Nephron (organoid): ENCODE measurements at regions not wholly inside any gene's neighbourhood (a gene's known extent, or its start where the extent isn't known, plus 50 kb on each side); places are given as distances from the start of the nearest gene placed in this dataset.
A peak's percentile ranks its signal among the peaks of the same experiment; 100 is the strongest.

Experiments used
- H3K27ac Mint-ChIP-seq, 3 experiments: 2 replicates each; pipeline ENCODE4 v1.8.0; 2020; ENCODE audit warnings: mixed read lengths in 3 of 3, mild to moderate bottlenecking in 2 of 3, moderate library complexity in 1 of 3
- H3K27me3 Mint-ChIP-seq: 2 replicates; pipeline ENCODE4 v1.8.0; 2021; ENCODE audit warnings: low read depth, mild to moderate bottlenecking, moderate library complexity, mixed read lengths
- H3K36me3 Mint-ChIP-seq: 2 replicates; pipeline ENCODE4 v1.8.0; 2020; ENCODE audit warnings: low read depth, mixed read lengths
- H3K4me1 Mint-ChIP-seq: 2 replicates; pipeline ENCODE4 v1.8.0; 2020; ENCODE audit warnings: mixed read lengths
- H3K4me3 Mint-ChIP-seq, 3 experiments: 2 replicates each; pipeline ENCODE4 v1.8.0; 2020; ENCODE audit warnings: mild to moderate bottlenecking in 3 of 3, mixed read lengths in 3 of 3, moderate library complexity in 2 of 3
- H3K9me3 Mint-ChIP-seq: 2 replicates; pipeline ENCODE4 v1.8.0; 2020; ENCODE audit warnings: mixed read lengths
- TF ChIP-seq, protein P1 (sequence below), 3 experiments: fragments of 200-600 bp; sonication (generic); IDR thresholded peaks; one replicate each; pipeline ENCODE4 v1.5.0; 2021; ENCODE audit warnings: antibody characterized with exemption in 3 of 3; ENCODE audit not compliant: unreplicated experiment in 3 of 3

DNA sequence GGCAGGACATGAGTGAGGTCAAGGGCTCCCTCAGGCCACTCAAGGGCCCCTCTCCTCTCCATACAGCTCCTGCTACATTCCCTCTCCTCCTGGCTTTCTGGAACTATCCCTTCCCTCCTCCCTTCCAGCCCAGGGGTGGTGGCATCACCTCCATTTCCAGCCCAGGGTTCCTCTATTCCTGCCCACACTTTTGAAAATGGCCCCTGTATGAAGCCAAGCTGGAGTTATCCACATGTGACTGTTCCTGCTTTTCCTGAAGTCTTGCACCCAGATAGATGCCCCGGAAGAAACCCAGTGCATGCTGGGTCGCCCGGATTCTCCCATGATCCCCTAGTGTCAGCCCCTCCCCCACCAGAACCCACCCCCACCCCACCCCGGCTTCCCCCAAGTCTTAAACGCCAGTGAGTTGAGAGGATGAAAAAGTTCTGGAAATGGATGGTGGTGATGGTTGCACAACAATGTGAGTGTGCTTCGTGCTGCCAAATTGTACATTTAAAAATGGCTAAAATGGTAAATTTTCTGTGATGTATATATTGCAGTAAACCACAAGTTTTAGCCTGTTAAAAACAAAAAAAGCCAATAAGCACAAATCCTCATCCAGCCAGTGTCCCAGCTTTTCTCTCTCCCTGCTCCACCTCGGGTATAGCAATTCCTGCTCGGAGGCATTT, 136.9 kb downstream of the SCARB1 start:
- peaks cover 32% of the 10 kb centered on the region for H3K4me1 Mint-ChIP-seq
- TF ChIP-seq, protein P1, sequence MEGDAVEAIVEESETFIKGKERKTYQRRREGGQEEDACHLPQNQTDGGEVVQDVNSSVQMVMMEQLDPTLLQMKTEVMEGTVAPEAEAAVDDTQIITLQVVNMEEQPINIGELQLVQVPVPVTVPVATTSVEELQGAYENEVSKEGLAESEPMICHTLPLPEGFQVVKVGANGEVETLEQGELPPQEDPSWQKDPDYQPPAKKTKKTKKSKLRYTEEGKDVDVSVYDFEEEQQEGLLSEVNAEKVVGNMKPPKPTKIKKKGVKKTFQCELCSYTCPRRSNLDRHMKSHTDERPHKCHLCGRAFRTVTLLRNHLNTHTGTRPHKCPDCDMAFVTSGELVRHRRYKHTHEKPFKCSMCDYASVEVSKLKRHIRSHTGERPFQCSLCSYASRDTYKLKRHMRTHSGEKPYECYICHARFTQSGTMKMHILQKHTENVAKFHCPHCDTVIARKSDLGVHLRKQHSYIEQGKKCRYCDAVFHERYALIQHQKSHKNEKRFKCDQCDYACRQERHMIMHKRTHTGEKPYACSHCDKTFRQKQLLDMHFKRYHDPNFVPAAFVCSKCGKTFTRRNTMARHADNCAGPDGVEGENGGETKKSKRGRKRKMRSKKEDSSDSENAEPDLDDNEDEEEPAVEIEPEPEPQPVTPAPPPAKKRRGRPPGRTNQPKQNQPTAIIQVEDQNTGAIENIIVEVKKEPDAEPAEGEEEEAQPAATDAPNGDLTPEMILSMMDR (IDR thresholded peaks at IDR 0.05; ENCODE audit: unreplicated experiment in 3 of 3), result no peak

DNA sequence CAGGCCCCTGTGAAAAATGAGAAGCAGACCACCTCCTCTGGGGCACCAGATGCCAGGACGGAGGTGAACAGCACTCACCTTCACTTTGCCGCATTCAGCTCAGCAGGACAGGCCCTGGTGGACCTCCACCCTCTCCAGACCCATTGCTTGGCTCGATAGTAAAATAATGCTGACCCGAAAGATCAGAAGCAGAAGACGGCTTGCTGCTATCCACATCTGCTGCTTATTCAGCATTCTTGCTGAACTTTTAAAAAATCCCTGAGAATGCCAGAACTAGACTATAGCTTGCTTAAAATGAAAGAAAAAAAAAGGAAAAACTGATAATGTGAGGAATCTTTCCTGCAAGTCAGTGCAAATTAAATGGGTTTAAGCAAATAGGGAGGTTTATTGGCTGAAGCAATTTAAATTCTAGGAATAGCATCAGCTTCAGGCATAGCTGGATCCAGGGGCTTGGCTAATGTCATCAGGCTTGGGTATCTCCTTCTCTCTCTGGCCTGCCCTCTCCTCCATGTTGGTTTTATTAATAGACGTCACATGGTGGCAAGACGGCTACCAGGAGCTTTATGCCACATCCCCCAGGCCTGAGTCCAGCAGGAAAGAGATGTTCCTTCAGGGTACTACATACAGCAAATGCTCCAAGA, 137.9 kb downstream of the SCARB1 start:
- TF ChIP-seq, protein P1 (IDR thresholded peaks at IDR 0.05; ENCODE audit: unreplicated experiment in 3 of 3), result no peak
- peak overlapping the region in 2 of 3 experiments; percentile 84 to 89 for H3K27ac Mint-ChIP-seq
- H3K9me3 Mint-ChIP-seq, result peaks cover 4% of the 10 kb centered on the region
- no peak overlapping the region for H3K4me3 Mint-ChIP-seq
- H3K27me3 Mint-ChIP-seq, result no peaks in the 10 kb centered on the region
- H3K4me1 Mint-ChIP-seq, result peaks cover 41% of the 10 kb centered on the region
- H3K36me3 Mint-ChIP-seq, result no peaks in the 10 kb centered on the region

More for the DNA sequence above, 136.9 kb downstream of the SCARB1 start:
- Mint-ChIP-seq H3K4me3 (no peak overlapping the region), H3K27ac (peak overlapping the region in 2 of 3 experiments; percentile 24 to 57), H3K36me3 (no peaks in the 10 kb centered on the region), H3K27me3 (no peaks in the 10 kb centered on the region), H3K9me3 (peaks cover 4% of the 10 kb centered on the region)

DNA sequence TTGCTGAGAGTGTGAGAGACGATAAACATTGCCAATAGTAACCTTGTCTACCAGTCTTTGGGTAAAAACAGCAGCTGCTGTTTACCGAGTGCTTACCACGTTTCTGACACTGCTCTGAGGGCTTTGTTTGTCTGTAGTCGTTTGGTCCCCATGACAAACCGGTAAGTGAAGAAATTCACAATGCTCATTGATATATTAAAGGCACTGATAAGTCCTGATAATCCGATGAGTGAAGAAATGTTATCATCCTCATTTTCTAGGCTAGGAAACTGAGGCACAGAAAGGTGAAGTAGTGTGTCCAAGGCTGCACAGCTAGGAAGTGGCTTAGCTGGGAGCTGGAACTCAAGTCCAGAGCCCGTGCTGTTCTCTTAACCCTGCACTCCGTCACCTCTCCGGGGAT, 138.6 kb downstream of the SCARB1 start:
- TF ChIP-seq, protein P1 (IDR thresholded peaks at IDR 0.05; ENCODE audit: unreplicated experiment in 3 of 3), result no peak
- peaks cover 41% of the 10 kb centered on the region for H3K4me1 Mint-ChIP-seq

DNA sequence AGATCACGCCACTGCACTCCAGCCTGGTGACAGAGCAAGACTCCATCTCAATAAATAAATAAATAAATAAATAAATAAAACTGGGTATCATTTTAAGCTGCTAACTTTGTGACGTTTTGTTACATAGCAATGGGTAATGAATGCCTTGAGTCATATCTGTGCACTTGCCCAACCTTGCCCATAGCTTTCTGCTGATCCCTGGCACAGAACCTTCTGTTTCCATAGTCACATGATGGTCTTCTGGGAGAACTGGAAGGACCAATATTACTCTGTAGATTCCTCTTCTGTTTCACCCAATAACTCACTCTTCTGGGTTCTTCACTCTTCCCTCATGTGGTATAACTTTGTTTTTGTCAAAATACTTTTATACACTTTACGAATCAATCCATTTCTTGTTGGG, 140.8 kb downstream of the SCARB1 start:
- Mint-ChIP-seq H3K4me1 (peaks cover 43% of the 10 kb centered on the region), H3K9me3 (peaks cover 4% of the 10 kb centered on the region), H3K27me3 (peaks cover 10% of the 10 kb centered on the region), H3K4me3 (no peak overlapping the region), H3K27ac (peak overlapping the region in 1 of 3 experiments; percentile 61), H3K36me3 (no peaks in the 10 kb centered on the region)
- TF ChIP-seq, protein P1 (IDR thresholded peaks at IDR 0.05; ENCODE audit: unreplicated experiment in 3 of 3), result no peak

More for the DNA sequence above, 138.6 kb downstream of the SCARB1 start:
- Mint-ChIP-seq H3K27ac (peak overlapping the region in 1 of 3 experiments; percentile 84), H3K36me3 (no peaks in the 10 kb centered on the region), H3K4me3 (no peak overlapping the region), H3K9me3 (peaks cover 4% of the 10 kb centered on the region), H3K27me3 (no peaks in the 10 kb centered on the region)

DNA sequence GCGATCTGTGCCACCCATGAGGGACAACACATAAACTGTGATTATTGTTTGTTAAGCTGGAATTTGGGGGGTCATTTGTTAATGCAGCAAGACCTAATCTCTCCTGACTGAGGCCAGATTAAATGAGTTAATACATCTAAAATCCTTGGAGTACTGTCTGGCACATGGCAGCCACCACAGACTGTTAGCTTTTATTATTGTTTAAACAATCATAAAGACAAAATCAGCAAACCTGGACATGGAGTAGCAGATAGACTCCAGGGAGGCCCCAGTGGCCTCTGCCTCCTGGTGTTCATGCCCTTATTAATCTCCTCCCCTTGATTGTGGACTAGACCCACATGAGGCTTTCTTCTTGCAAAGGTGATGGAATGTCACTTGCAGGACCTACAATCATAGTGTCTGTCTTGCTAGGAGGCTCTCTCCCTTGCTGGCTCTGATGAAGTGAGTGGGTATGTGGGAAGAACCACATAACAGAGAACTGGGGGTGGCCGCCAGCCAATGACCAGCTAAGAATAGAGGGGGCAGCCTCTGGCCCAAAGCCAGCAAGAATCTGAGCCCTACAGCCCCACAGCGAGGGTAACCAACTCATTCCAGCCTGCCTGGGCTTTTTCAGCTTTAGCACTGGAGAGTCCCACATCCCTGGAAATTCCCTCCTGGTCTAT, 142.0 kb downstream of the SCARB1 start:
- peaks cover 10% of the 10 kb centered on the region for H3K27me3 Mint-ChIP-seq
- H3K4me3 Mint-ChIP-seq, result no peak overlapping the region
- peak overlapping the region in 2 of 3 experiments; percentile 81 to 83 for H3K27ac Mint-ChIP-seq
- no peaks in the 10 kb centered on the region for H3K36me3 Mint-ChIP-seq
- TF ChIP-seq, protein P1 (IDR thresholded peaks at IDR 0.05; ENCODE audit: unreplicated experiment in 3 of 3), result no peak
- peaks cover 4% of the 10 kb centered on the region for H3K9me3 Mint-ChIP-seq
- peaks cover 50% of the 10 kb centered on the region for H3K4me1 Mint-ChIP-seq
